H9 (cell line): ENCODE measurements at regions not wholly inside any gene's neighbourhood (a gene's known extent, or its start where the extent isn't known, plus 50 kb on each side); places are given as distances from the start of the nearest gene placed in this dataset.

ENCODE experiments used
- DNase-seq: peaks from one replicate; pipeline ENCODE4 v3.0.0-alpha.2; 2017
- H2AFZ ChIP-seq: one replicate; pipeline ENCODE4 v1.6.1; 2013; ENCODE audit warnings: mild to moderate bottlenecking, low read length, control low read depth, moderate library complexity
- H2AK5ac ChIP-seq: 2 replicates; pipeline ENCODE4 v1.6.1; 2013; ENCODE audit warnings: low read length, control low read depth, mixed read lengths; ENCODE audit not compliant: insufficient read length
- H2BK120ac ChIP-seq: one replicate; pipeline ENCODE4 v1.6.1; 2013; ENCODE audit warnings: low read depth, mild to moderate bottlenecking, low read length, control low read depth, inconsistent platforms; ENCODE audit not compliant: poor library complexity, severe bottlenecking
- H2BK12ac ChIP-seq: 2 replicates; pipeline ENCODE4 v1.6.1; 2013; ENCODE audit warnings: low read length, control low read depth, mixed read lengths, low read depth; ENCODE audit not compliant: insufficient read length
- H2BK15ac ChIP-seq: 2 replicates; pipeline ENCODE4 v1.6.1; 2013; ENCODE audit warnings: low read depth, low read length, control low read depth
- H2BK20ac ChIP-seq: one replicate; pipeline ENCODE4 v1.6.1; 2013; ENCODE audit warnings: low read depth, mild to moderate bottlenecking, low read length, control low read depth, inconsistent platforms; ENCODE audit not compliant: poor library complexity, severe bottlenecking
- H2BK5ac ChIP-seq: 2 replicates; pipeline ENCODE4 v1.6.1; 2013; ENCODE audit warnings: low read length, control low read depth, mixed read lengths; ENCODE audit not compliant: insufficient read length
- H3K14ac ChIP-seq: 2 replicates; pipeline ENCODE4 v1.6.1; 2013; ENCODE audit warnings: low read length, control low read depth; ENCODE audit not compliant: insufficient read depth
- H3K18ac ChIP-seq: 2 replicates; pipeline ENCODE4 v1.6.1; 2013; ENCODE audit warnings: low read depth, mild to moderate bottlenecking, mixed read lengths, low read length, control low read depth; ENCODE audit not compliant: insufficient read length
- H3K23ac ChIP-seq: 2 replicates; pipeline ENCODE4 v1.6.1; 2013; ENCODE audit warnings: low read length, control low read depth, mixed read lengths, low read depth; ENCODE audit not compliant: insufficient read length
- H3K23me2 ChIP-seq: 2 replicates; pipeline ENCODE4 v1.6.1; 2013; ENCODE audit warnings: low read depth, mild to moderate bottlenecking, mixed read lengths, low read length, control low read depth; ENCODE audit not compliant: insufficient read length, poor library complexity, severe bottlenecking
- H3K27ac ChIP-seq: 2 replicates; pipeline ENCODE4 v1.5.1; 2013; ENCODE audit warnings: low read length, control low read depth, mixed read lengths, low read depth; ENCODE audit not compliant: insufficient read length
- H3K27me3 ChIP-seq: 2 replicates; pipeline ENCODE4 v1.6.1; 2013; ENCODE audit warnings: low read length, control low read depth, inconsistent platforms; ENCODE audit not compliant: insufficient read depth
- H3K4ac ChIP-seq: 2 replicates; pipeline ENCODE4 v1.6.1; 2013; ENCODE audit warnings: low read depth, mild to moderate bottlenecking, control low read depth, inconsistent platforms, low read length, moderate library complexity
- H3K4me1 ChIP-seq: 2 replicates; pipeline ENCODE4 v1.6.1; 2013; ENCODE audit warnings: low read length, control low read depth, inconsistent platforms; ENCODE audit not compliant: insufficient read depth
- H3K4me2 ChIP-seq: 2 replicates; pipeline ENCODE4 v1.6.1; 2013; ENCODE audit warnings: low read length, control low read depth, mixed read lengths; ENCODE audit not compliant: insufficient read length, insufficient read depth
- H3K56ac ChIP-seq: 2 replicates; pipeline ENCODE4 v1.6.1; 2013; ENCODE audit warnings: low read depth, mild to moderate bottlenecking, mixed read lengths, low read length, control low read depth; ENCODE audit not compliant: insufficient read length
- H3K79me1 ChIP-seq: 2 replicates; pipeline ENCODE4 v1.6.1; 2013; ENCODE audit warnings: low read depth, mild to moderate bottlenecking, moderate library complexity, low read length, control low read depth, inconsistent platforms; ENCODE audit not compliant: insufficient read depth, poor library complexity, severe bottlenecking
- H3K79me2 ChIP-seq: 2 replicates; pipeline ENCODE4 v1.6.1; 2013; ENCODE audit warnings: low read length, control low read depth, inconsistent platforms; ENCODE audit not compliant: insufficient read depth
- H3K9ac ChIP-seq: 2 replicates; pipeline ENCODE4 v1.6.1; 2013; ENCODE audit warnings: low read length, control low read depth, mixed read lengths; ENCODE audit not compliant: insufficient read length; ENCODE audit errors: extremely low read depth
- H3K9me3 ChIP-seq: one replicate; pipeline ENCODE4 v1.6.1; 2013; ENCODE audit warnings: low read depth, low read length, inconsistent platforms; ENCODE audit not compliant: control insufficient read depth
- H3T11ph ChIP-seq: one replicate; pipeline ENCODE4 v1.6.1; 2013; ENCODE audit warnings: mild to moderate bottlenecking, low read length, control low read depth, inconsistent platforms
- H4K20me1 ChIP-seq: one replicate; pipeline ENCODE4 v1.6.1; 2013; ENCODE audit not compliant: control insufficient read depth, insufficient read length, insufficient read depth
- H4K5ac ChIP-seq: 2 replicates; pipeline ENCODE4 v1.6.1; 2013; ENCODE audit warnings: low read depth, mild to moderate bottlenecking, mixed read lengths, low read length, control low read depth; ENCODE audit not compliant: insufficient read length
- H4K8ac ChIP-seq: replicated peaks from 2 replicates; pipeline ENCODE4 v1.6.1; 2013; ENCODE audit warnings: low read length, control low read depth, mixed read lengths, low read depth; ENCODE audit not compliant: insufficient read length
- H4K91ac ChIP-seq: 2 replicates; pipeline ENCODE4 v1.6.1; 2013; ENCODE audit warnings: low read depth, mild to moderate bottlenecking, moderate library complexity, mixed read lengths, low read length, control low read depth; ENCODE audit not compliant: insufficient read length
- H3K27ac Mint-ChIP-seq, 3 experiments: 2 replicates in 2 of 3; 3 replicates in 1 of 3; pipeline ENCODE4 v1.8.0; 2020 to 2021; ENCODE audit warnings: mixed read lengths in 3 of 3, mild to moderate bottlenecking in 1 of 3, moderate library complexity in 1 of 3
- H3K27me3 Mint-ChIP-seq: 2 replicates; pipeline ENCODE4 v1.8.0; 2021; ENCODE audit warnings: low read depth, mild to moderate bottlenecking, moderate library complexity, mixed read lengths
- H3K36me3 Mint-ChIP-seq, 3 experiments: 2 replicates in 2 of 3; 3 replicates in 1 of 3; pipeline ENCODE4 v1.8.0; 2020 to 2021; ENCODE audit warnings: low read depth in 3 of 3, mixed read lengths in 3 of 3; ENCODE audit not compliant: insufficient read depth in 1 of 3
- H3K4me1 Mint-ChIP-seq, 2 experiments: 2 replicates each; pipeline ENCODE4 v1.8.0; 2020; ENCODE audit warnings: mixed read lengths in 2 of 2
- H3K4me3 Mint-ChIP-seq, 2 experiments: 2 replicates in 1 of 2; 3 replicates in 1 of 2; pipeline ENCODE4 v1.8.0; 2020 to 2021; ENCODE audit warnings: mild to moderate bottlenecking in 2 of 2, mixed read lengths in 2 of 2, moderate library complexity in 1 of 2
- H3K9me3 Mint-ChIP-seq, 2 experiments: 2 replicates in 1 of 2; 3 replicates in 1 of 2; pipeline ENCODE4 v1.8.0; 2020; ENCODE audit warnings: mild to moderate bottlenecking in 2 of 2, mixed read lengths in 2 of 2, moderate library complexity in 1 of 2
- CTCF ChIP-seq: fragments of 200-600 bp; sonication (generic); conservative IDR thresholded peaks from 3 replicates; pipeline ENCODE4 v1.8.0; 2021; ENCODE audit warnings: antibody characterized with exemption, mild to moderate bottlenecking
- WGBS: extraction: QIAGEN DNeasy Blood & Tissue Kit; methylation state at CpG from one replicate; pipeline ENCODE4 v1.1.7; 2013; ENCODE audit warnings: missing lambda C conversion rate, low lambda C conversion rate, mixed read lengths; ENCODE audit not compliant: insufficient read length; ENCODE audit errors: extremely low coverage; 5-methylcytosine and 5-hydroxymethylcytosine counted together

GRCh38 chr13:90683711-90684131, 663.8 kb upstream of the MIR17HG start:
- H3K9me3 Mint-ChIP-seq, result no peaks in the 10 kb centered on the region
- no peak overlapping the region for H4K91ac ChIP-seq
- H3K9ac ChIP-seq, result no peak overlapping the region
- H4K8ac ChIP-seq, result no peak overlapping the region
- no peak overlapping the region for H3K4me3 Mint-ChIP-seq
- no peak overlapping the region for H3K23ac ChIP-seq
- no peak overlapping the region for H3K14ac ChIP-seq
- H2BK12ac ChIP-seq, result no peak overlapping the region
- H2AFZ ChIP-seq, result no peak overlapping the region
- H3K27ac Mint-ChIP-seq, result no peak overlapping the region
- H3K18ac ChIP-seq, result no peak overlapping the region
- H2BK5ac ChIP-seq, result no peak overlapping the region
- H2BK15ac ChIP-seq, result no peak overlapping the region
- H3K4me2 ChIP-seq, result no peak overlapping the region
- H3T11ph ChIP-seq, result no peak overlapping the region
- H3K4me1 ChIP-seq, result no peaks in the 10 kb centered on the region
- H3K27me3 ChIP-seq, result no peaks in the 10 kb centered on the region
- H4K20me1 ChIP-seq, result no peaks in the 10 kb centered on the region
- no peaks in the 10 kb centered on the region for H3K79me1 ChIP-seq
- TF ChIP-seq CTCF, result no peak
- no peaks in the 10 kb centered on the region for H3K9me3 ChIP-seq
- H3K27me3 Mint-ChIP-seq, result no peaks in the 10 kb centered on the region
- H2BK20ac ChIP-seq, result no peak overlapping the region
- no peaks in the 10 kb centered on the region for H3K4me1 Mint-ChIP-seq
- H3K56ac ChIP-seq, result no peak overlapping the region
- WGBS, result no CpG with 5 or more reads among the region's 6 CpGs
- no peaks in the 10 kb centered on the region for H3K23me2 ChIP-seq
- no peak overlapping the region for H3K4ac ChIP-seq
- H2AK5ac ChIP-seq, result no peak overlapping the region
- DNase-seq, result no peak
- H4K5ac ChIP-seq, result no peak overlapping the region
- H3K27ac ChIP-seq, result no peak overlapping the region
- no peak overlapping the region for H2BK120ac ChIP-seq
- no peaks in the 10 kb centered on the region for H3K36me3 Mint-ChIP-seq
- H3K79me2 ChIP-seq, result no peaks in the 10 kb centered on the region
